Esophagus muscularis mucosa (tissue), 3 donors: ENCODE measurements at regions not wholly inside any gene's neighbourhood (a gene's known extent, or its start where the extent isn't known, plus 50 kb on each side); places are given as distances from the start of the nearest gene placed in this dataset.

Experiments
- CTCF ChIP-seq, 3 experiments: fragments of 200-600 bp in 2 of 3; fragments of 450-650 bp in 1 of 3; sonication (generic) in 2 of 3; IDR thresholded peaks; one replicate each; pipeline ENCODE4 v1.5.1; 2017 to 2019; ENCODE audit warnings: antibody characterized with exemption in 3 of 3, mild to moderate bottlenecking in 2 of 3, moderate library complexity in 1 of 3
- POLR2A ChIP-seq: fragments of 450-650 bp; IDR thresholded peaks from one replicate; pipeline ENCODE4 v1.6.1; 2017; ENCODE audit warnings: antibody characterized with exemption, moderate library complexity, mild to moderate bottlenecking, low read depth
- POLR2AphosphoS5 ChIP-seq, 2 donors: sonication (generic); formaldehyde crosslinking; IDR thresholded peaks; one replicate each; pipeline ENCODE4 v1.6.1; 2017; ENCODE audit warnings: antibody characterized with exemption in 2 of 2

- TF ChIP-seq CTCF (IDR thresholded peaks at IDR 0.05) (no peak), POLR2A (no peak), POLR2AphosphoS5 (IDR thresholded peaks at IDR 0.05) (no peak)
These were observed 173.1 kb downstream of the ANKRD30B start for GRCh38 chr18:14921031-14921430.
